ENCODE measurements at regions not wholly inside any gene's neighbourhood (a gene's known extent, or its start where the extent isn't known, plus 50 kb on each side); places are given as distances from the start of the nearest gene placed in this dataset.

GRCh38 chr5:58239045-58239444, 220.8 kb downstream of the PLK2 start:
- Histone ChIP-seq H3K4me1 (peaks cover 0 to 3% of the 10 kb centered on the region in 2 donors), H3K36me3 (no peaks in the 10 kb centered on the region), H3K9me3 (no peaks in the 10 kb centered on the region), H3K27me3 (no peaks in the 10 kb centered on the region), H3K4me3 (no peak overlapping the region), H3K27ac (no peak overlapping the region)
- no peak for DNase-seq (ENCODE audit: low spot score)
- no peak for TF ChIP-seq CTCF (IDR thresholded peaks at IDR 0.05)

- no peaks in the 10 kb centered on the region for H3K27me3 ChIP-seq
- H3K27ac ChIP-seq: no peak overlapping the region
- DNase-seq (ENCODE audit: low spot score): no peak
- no peak for TF ChIP-seq CTCF (IDR thresholded peaks at IDR 0.05)
- no peaks in the 10 kb centered on the region for H3K9me3 ChIP-seq
- no peak overlapping the region for H3K4me3 ChIP-seq
- peaks cover 0 to 3% of the 10 kb centered on the region in 2 donors for H3K4me1 ChIP-seq
- no peaks in the 10 kb centered on the region for H3K36me3 ChIP-seq
These were observed 223.4 kb downstream of the PLK2 start for GRCh38 chr5:58236498-58236897.

- Histone ChIP-seq H3K9me3 (no peaks in the 10 kb centered on the region), H3K4me1 (peaks cover 0 to 3% of the 10 kb centered on the region in 2 donors), H3K27me3 (no peaks in the 10 kb centered on the region), H3K4me3 (no peak overlapping the region), H3K36me3 (no peaks in the 10 kb centered on the region), H3K27ac (no peak overlapping the region)
- no peak for TF ChIP-seq CTCF (IDR thresholded peaks at IDR 0.05)
- DNase-seq (ENCODE audit: low spot score): no peak
These were observed 224.6 kb downstream of the PLK2 start for GRCh38 chr5:58235299-58235698.

GRCh38 chr5:58232130-58232529, 227.8 kb downstream of the PLK2 start:
- Histone ChIP-seq H3K9me3 (no peaks in the 10 kb centered on the region), H3K36me3 (no peaks in the 10 kb centered on the region), H3K4me3 (no peak overlapping the region), H3K4me1 (peaks cover 0 to 3% of the 10 kb centered on the region in 2 donors), H3K27me3 (no peaks in the 10 kb centered on the region), H3K27ac (no peak overlapping the region)
- no peak for TF ChIP-seq CTCF (IDR thresholded peaks at IDR 0.05)
- DNase-seq (ENCODE audit: low spot score): no peak

- TF ChIP-seq CTCF (IDR thresholded peaks at IDR 0.05): no peak
- Histone ChIP-seq H3K9me3 (no peaks in the 10 kb centered on the region), H3K36me3 (no peaks in the 10 kb centered on the region), H3K27ac (no peak overlapping the region), H3K27me3 (no peaks in the 10 kb centered on the region), H3K4me1 (peaks cover 0 to 3% of the 10 kb centered on the region in 2 donors), H3K4me3 (no peak overlapping the region)
- DNase-seq (ENCODE audit: low spot score): no peak
These were observed 228.8 kb downstream of the PLK2 start for GRCh38 chr5:58231041-58231440.

- no peak for TF ChIP-seq CTCF (IDR thresholded peaks at IDR 0.05)
- Histone ChIP-seq H3K36me3 (no peaks in the 10 kb centered on the region), H3K27ac (no peak overlapping the region), H3K9me3 (no peaks in the 10 kb centered on the region), H3K4me3 (no peak overlapping the region), H3K27me3 (no peaks in the 10 kb centered on the region), H3K4me1 (no peaks in the 10 kb centered on the region)
- DNase-seq (ENCODE audit: low spot score): no peak
These were observed 231.0 kb downstream of the PLK2 start for GRCh38 chr5:58228896-58229295.
